Ovary (tissue), 3 donors: ENCODE measurements at regions not wholly inside any gene's neighbourhood (a gene's known extent, or its start where the extent isn't known, plus 50 kb on each side); places are given as distances from the start of the nearest gene placed in this dataset.

Experiments used
- CTCF ChIP-seq, 3 donors: fragments of 450-650 bp in 2 of 3; fragments of 200-600 bp in 1 of 3; IDR thresholded peaks; one replicate each; pipeline versions ENCODE4 v1.5.1 to v1.8.0; 2016 to 2022; ENCODE audit warnings: antibody characterized with exemption in 3 of 3, mild to moderate bottlenecking in 1 of 3
- EP300 ChIP-seq: sonication (generic); formaldehyde crosslinking; IDR thresholded peaks from one replicate; pipeline ENCODE4 v1.6.1; 2017; ENCODE audit warnings: antibody characterized with exemption
- donor health status: DM: no; HTN: no; CAD: no.

GRCh38 chr13:112261924-112262323 lies 114.2 kb upstream of the SPACA7 start:
- no peak for TF ChIP-seq CTCF (IDR thresholded peaks at IDR 0.05)
- TF ChIP-seq EP300, result no peak
